Neural progenitor cell (in vitro differentiated cells): ENCODE measurements at regions not wholly inside any gene's neighbourhood (a gene's known extent, or its start where the extent isn't known, plus 50 kb on each side); places are given as distances from the start of the nearest gene placed in this dataset.

Source experiments
- EZH2 ChIP-seq: fragments of 200-600 bp; sonication (generic); IDR thresholded peaks from 2 replicates; pipeline ENCODE4 v1.6.1; 2017; ENCODE audit warnings: antibody characterized with exemption, mild to moderate bottlenecking, moderate library complexity
- TF ChIP-seq, protein P1 (sequence below): fragments of 200-600 bp; sonication (generic); IDR thresholded peaks from 2 replicates; pipeline ENCODE4 v1.5.1; 2017; ENCODE audit warnings: antibody characterized with exemption, mild to moderate bottlenecking

DNA sequence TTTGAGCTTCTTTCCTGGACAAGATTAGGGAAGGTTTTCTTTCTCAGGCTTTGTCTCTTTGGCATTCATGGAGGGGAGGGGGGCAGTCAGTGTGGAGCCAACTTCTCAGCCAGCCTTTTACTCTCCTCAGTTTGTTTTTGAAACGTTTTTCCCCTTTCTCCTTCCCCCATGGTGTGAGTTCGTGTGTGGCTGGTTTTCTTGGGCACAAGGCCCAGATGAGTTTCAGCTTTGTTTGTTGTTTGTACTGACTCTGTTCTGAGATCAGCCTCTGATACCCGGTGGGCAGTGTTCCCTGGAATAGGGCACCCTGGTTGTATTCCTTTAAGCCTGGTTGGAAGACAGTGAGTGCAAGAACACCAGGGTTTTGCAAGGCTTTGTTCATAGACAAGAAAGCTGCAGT lies 168.2 kb upstream of the RARB start:
- TF ChIP-seq, protein P1, sequence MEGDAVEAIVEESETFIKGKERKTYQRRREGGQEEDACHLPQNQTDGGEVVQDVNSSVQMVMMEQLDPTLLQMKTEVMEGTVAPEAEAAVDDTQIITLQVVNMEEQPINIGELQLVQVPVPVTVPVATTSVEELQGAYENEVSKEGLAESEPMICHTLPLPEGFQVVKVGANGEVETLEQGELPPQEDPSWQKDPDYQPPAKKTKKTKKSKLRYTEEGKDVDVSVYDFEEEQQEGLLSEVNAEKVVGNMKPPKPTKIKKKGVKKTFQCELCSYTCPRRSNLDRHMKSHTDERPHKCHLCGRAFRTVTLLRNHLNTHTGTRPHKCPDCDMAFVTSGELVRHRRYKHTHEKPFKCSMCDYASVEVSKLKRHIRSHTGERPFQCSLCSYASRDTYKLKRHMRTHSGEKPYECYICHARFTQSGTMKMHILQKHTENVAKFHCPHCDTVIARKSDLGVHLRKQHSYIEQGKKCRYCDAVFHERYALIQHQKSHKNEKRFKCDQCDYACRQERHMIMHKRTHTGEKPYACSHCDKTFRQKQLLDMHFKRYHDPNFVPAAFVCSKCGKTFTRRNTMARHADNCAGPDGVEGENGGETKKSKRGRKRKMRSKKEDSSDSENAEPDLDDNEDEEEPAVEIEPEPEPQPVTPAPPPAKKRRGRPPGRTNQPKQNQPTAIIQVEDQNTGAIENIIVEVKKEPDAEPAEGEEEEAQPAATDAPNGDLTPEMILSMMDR = no peak
- no peak for TF ChIP-seq EZH2
